BLaER1 (cell line): ENCODE measurements at regions not wholly inside any gene's neighbourhood (a gene's known extent, or its start where the extent isn't known, plus 50 kb on each side); places are given as distances from the start of the nearest gene placed in this dataset.

ENCODE experiments used
- H3K27ac ChIP-seq: shearing (Covaris generic); formaldehyde crosslinking; 2 replicates; pipeline ENCODE4 v1.8.1; 2022
- H3K27me3 ChIP-seq: shearing (Covaris generic); formaldehyde crosslinking; 2 replicates; pipeline ENCODE4 v1.8.1; 2022
- H3K36me3 ChIP-seq: shearing (Covaris generic); formaldehyde crosslinking; 2 replicates; pipeline ENCODE4 v1.8.1; 2022
- H3K4me1 ChIP-seq: shearing (Covaris generic); formaldehyde crosslinking; 2 replicates; pipeline ENCODE4 v1.8.1; 2022
- H3K4me2 ChIP-seq: shearing (Covaris generic); formaldehyde crosslinking; 2 replicates; pipeline ENCODE4 v1.8.1; 2022
- H3K4me3 ChIP-seq: shearing (Covaris generic); formaldehyde crosslinking; 2 replicates; pipeline ENCODE4 v1.8.1; 2022
- H3K9ac ChIP-seq: shearing (Covaris generic); formaldehyde crosslinking; 2 replicates; pipeline ENCODE4 v1.8.1; 2022
- H3K9me3 ChIP-seq: shearing (Covaris generic); formaldehyde crosslinking; 2 replicates; pipeline ENCODE4 v1.8.1; 2022
- H4K20me1 ChIP-seq: shearing (Covaris generic); formaldehyde crosslinking; 2 replicates; pipeline ENCODE4 v1.8.1; 2022
- Cebpa-rat ChIP-seq: shearing (Covaris generic); IDR thresholded peaks from 2 replicates; pipeline ENCODE4 v1.8.1; 2022

GRCh38 chr11:45048313-45048841, 97.7 kb upstream of the TP53I11 start:
- H3K36me3 ChIP-seq, result no peaks in the 10 kb centered on the region
- H3K27ac ChIP-seq, result peak overlapping the region; percentile 46; the same call in 1 of the 2 replicates
- no peak overlapping the region for H3K9ac ChIP-seq
- H3K9me3 ChIP-seq, result no peaks in the 10 kb centered on the region
- H3K4me2 ChIP-seq, result peak overlapping the region; percentile 9; the same call in 1 of the 2 replicates
- peaks cover 40% of the 10 kb centered on the region for H3K4me1 ChIP-seq
- H3K4me3 ChIP-seq, result no peak overlapping the region
- H4K20me1 ChIP-seq, result no peaks in the 10 kb centered on the region
- no peak for TF ChIP-seq Cebpa-rat
- no peaks in the 10 kb centered on the region for H3K27me3 ChIP-seq

- Histone ChIP-seq H3K9ac (no peak overlapping the region), H3K4me2 (peak overlapping the region; percentile 7; the same call in 1 of the 2 replicates), H4K20me1 (no peaks in the 10 kb centered on the region), H3K27ac (no peak overlapping the region), H3K4me1 (peaks cover 47% of the 10 kb centered on the region), H3K4me3 (no peak overlapping the region), H3K36me3 (no peaks in the 10 kb centered on the region), H3K27me3 (no peaks in the 10 kb centered on the region), H3K9me3 (no peaks in the 10 kb centered on the region)
- TF ChIP-seq Cebpa-rat, result no peak
Observed at GRCh38 chr11:45048870-45049691, 97.4 kb upstream of the PRDM11 start.

- H3K9ac ChIP-seq, result no peak overlapping the region
- H3K4me1 ChIP-seq, result peaks cover 57% of the 10 kb centered on the region
- no peak for TF ChIP-seq Cebpa-rat
- H3K27ac ChIP-seq, result no peak overlapping the region
- no peak overlapping the region for H3K4me3 ChIP-seq
- H3K9me3 ChIP-seq, result no peaks in the 10 kb centered on the region
- no peak overlapping the region for H3K4me2 ChIP-seq
- H4K20me1 ChIP-seq, result no peaks in the 10 kb centered on the region
- H3K36me3 ChIP-seq, result no peaks in the 10 kb centered on the region
- H3K27me3 ChIP-seq, result no peaks in the 10 kb centered on the region
Observed at GRCh38 chr11:45050111-45050510, 96.3 kb upstream of the PRDM11 start.

- Histone ChIP-seq H3K4me1 (peaks cover 54% of the 10 kb centered on the region), H4K20me1 (no peaks in the 10 kb centered on the region), H3K9ac (no peak overlapping the region), H3K27me3 (no peaks in the 10 kb centered on the region), H3K4me3 (no peak overlapping the region), H3K27ac (no peak overlapping the region), H3K4me2 (no peak overlapping the region), H3K9me3 (no peaks in the 10 kb centered on the region), H3K36me3 (no peaks in the 10 kb centered on the region)
- no peak for TF ChIP-seq Cebpa-rat
Observed at GRCh38 chr11:45051621-45052020, 94.8 kb upstream of the PRDM11 start.

GRCh38 chr11:45052361-45052760, 94.1 kb upstream of the PRDM11 start:
- Histone ChIP-seq H3K36me3 (no peaks in the 10 kb centered on the region), H3K27me3 (no peaks in the 10 kb centered on the region), H3K4me3 (no peak overlapping the region), H3K9ac (no peak overlapping the region), H3K9me3 (no peaks in the 10 kb centered on the region), H3K4me2 (no peak overlapping the region), H3K4me1 (peaks cover 49% of the 10 kb centered on the region), H4K20me1 (no peaks in the 10 kb centered on the region), H3K27ac (no peak overlapping the region)
- TF ChIP-seq Cebpa-rat, result no peak

GRCh38 chr11:45053736-45054446, 92.5 kb upstream of the PRDM11 start:
- no peaks in the 10 kb centered on the region for H3K36me3 ChIP-seq
- TF ChIP-seq Cebpa-rat, result no peak
- H4K20me1 ChIP-seq, result no peaks in the 10 kb centered on the region
- no peaks in the 10 kb centered on the region for H3K27me3 ChIP-seq
- H3K4me2 ChIP-seq, result peak overlapping the region; percentile 71
- H3K4me3 ChIP-seq, result no peak overlapping the region
- peak overlapping the region; percentile 27; the same call in 1 of the 2 replicates for H3K9ac ChIP-seq
- H3K9me3 ChIP-seq, result no peaks in the 10 kb centered on the region
- H3K4me1 ChIP-seq, result peaks cover 54% of the 10 kb centered on the region
- no peak overlapping the region for H3K27ac ChIP-seq

GRCh38 chr11:45054956-45055355, 91.5 kb upstream of the PRDM11 start:
- Histone ChIP-seq H3K4me2 (no peak overlapping the region), H3K27me3 (no peaks in the 10 kb centered on the region), H3K36me3 (no peaks in the 10 kb centered on the region), H4K20me1 (no peaks in the 10 kb centered on the region), H3K27ac (no peak overlapping the region), H3K9me3 (no peaks in the 10 kb centered on the region), H3K9ac (no peak overlapping the region), H3K4me1 (peaks cover 52% of the 10 kb centered on the region), H3K4me3 (no peak overlapping the region)
- TF ChIP-seq Cebpa-rat, result no peak

GRCh38 chr11:45056529-45056928, 89.9 kb upstream of the PRDM11 start:
- H3K4me3 ChIP-seq, result no peak overlapping the region
- no peak overlapping the region for H3K9ac ChIP-seq
- no peaks in the 10 kb centered on the region for H3K27me3 ChIP-seq
- no peaks in the 10 kb centered on the region for H4K20me1 ChIP-seq
- no peak overlapping the region for H3K4me2 ChIP-seq
- H3K27ac ChIP-seq, result no peak overlapping the region
- no peak for TF ChIP-seq Cebpa-rat
- no peaks in the 10 kb centered on the region for H3K9me3 ChIP-seq
- peaks cover 59% of the 10 kb centered on the region for H3K4me1 ChIP-seq
- H3K36me3 ChIP-seq, result no peaks in the 10 kb centered on the region

GRCh38 chr11:45057938-45058646, 88.3 kb upstream of the PRDM11 start:
- Histone ChIP-seq H3K27ac (no peak overlapping the region), H3K9me3 (peaks cover 4% of the 10 kb centered on the region; the same call in 1 of the 2 replicates), H3K4me1 (peaks cover 58% of the 10 kb centered on the region), H4K20me1 (no peaks in the 10 kb centered on the region), H3K4me3 (no peak overlapping the region), H3K4me2 (peak overlapping the region; percentile 16), H3K36me3 (no peaks in the 10 kb centered on the region), H3K9ac (no peak overlapping the region), H3K27me3 (no peaks in the 10 kb centered on the region)
- no peak for TF ChIP-seq Cebpa-rat
